Epidermal melanocyte (primary cell): ENCODE measurements at regions not wholly inside any gene's neighbourhood (a gene's known extent, or its start where the extent isn't known, plus 50 kb on each side); places are given as distances from the start of the nearest gene placed in this dataset.
"Not testable (repeated sequence)": the region's sequence is repeated elsewhere in the genome, so short reads cannot be mapped to it uniquely, and the experiment has no call there.

Experiments used
- DNase-seq: peaks from one replicate; pipeline ENCODE4 v3.0.0; 2011; ENCODE audit warnings: low spot score; ENCODE audit not compliant: insufficient read length

- not testable (repeated sequence) for DNase-seq
Observed at GRCh38 chr18:24624421-24624820, 164.0 kb downstream of the HRH4 start.

- DNase-seq = no peak
Observed at GRCh38 chr18:24627644-24628315, 167.3 kb downstream of the HRH4 start.

DNA sequence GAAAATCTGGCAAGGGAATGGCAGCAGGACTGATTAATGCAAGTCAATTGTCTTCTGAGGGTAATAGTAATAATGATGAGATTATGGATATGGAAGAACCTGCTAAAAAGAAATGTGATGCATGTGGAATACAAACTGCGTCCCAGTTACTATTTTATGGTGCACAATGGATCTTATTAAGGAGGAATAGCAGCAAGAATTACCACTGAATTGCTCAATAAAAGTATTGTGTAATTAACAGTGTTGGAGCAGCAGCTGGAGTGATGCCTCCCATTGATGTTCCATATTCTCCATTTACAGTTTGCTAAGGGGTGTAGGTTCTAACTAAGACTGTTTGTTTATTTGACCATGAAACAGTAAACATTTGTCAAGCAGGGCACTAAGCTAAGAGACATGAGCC lies 167.9 kb downstream of the HRH4 start:
- DNase-seq = no peak

DNA sequence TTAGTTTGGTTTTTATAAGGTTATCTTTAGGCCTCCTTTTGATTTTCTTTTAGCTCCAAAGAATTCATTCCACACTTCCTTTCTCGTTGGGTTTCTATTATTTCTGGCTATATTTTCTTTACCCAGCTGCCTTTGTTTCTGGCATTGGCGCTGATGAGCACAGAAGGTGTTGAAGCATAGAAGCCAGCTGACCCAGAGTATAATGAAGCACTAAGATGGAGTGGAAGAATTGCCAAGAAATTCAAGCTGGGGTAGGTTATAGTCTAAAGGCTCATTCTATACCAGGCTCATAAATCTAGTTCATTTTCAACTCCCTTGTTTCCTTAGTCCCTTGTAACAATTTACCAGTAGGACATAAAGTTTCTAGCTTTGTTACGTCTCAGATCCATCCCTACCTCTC lies 169.5 kb downstream of the HRH4 start:
- DNase-seq = no peak

GRCh38 chr18:24630346-24630880 lies 170.0 kb downstream of the HRH4 start:
- no peak for DNase-seq

- DNase-seq = no peak
Observed at GRCh38 chr18:24631243-24632025, 171.0 kb downstream of the HRH4 start.

- DNase-seq = no peak
Observed at GRCh38 chr18:24632158-24632988, 171.9 kb downstream of the HRH4 start.

DNA sequence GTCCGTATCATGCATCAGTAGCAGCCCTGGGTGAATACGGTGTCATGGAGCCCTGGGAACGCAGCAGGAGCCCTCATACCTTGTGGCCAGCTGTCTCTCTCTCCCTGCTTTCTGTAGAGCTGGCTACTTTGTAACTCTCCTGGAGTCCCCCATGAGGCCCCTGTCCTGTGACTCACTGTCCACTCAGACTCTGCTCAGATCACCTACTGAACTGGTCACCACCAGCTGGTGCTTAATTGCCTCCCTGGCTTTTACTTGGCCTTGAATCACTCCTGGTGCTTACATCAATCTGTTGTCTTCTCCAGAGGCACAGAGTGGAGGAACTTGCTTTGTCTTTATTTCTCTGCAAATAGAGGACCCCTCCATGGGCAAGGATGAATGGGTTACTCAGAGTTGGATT lies 172.7 kb downstream of the HRH4 start:
- DNase-seq = no peak

DNA sequence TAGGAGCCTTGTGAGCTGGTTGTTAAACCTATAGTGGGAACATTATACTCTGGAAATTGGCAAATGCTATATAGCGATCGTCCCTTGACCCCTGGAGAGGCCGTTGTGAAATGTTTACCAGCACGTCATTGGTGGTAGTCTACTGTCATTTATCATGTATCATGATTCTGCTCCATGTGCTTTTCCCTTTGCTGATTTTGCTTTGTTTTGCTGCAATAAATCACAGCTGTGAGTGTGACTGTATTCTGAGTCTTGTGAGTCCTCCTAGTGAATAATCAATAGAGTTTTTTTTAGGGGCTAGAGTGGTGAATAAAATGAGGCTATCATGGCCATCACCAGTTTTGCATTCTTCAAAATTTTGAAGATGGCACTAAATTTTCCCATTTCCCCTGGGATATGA lies 189.1 kb downstream of the HRH4 start:
- DNase-seq = no peak

GRCh38 chr18:24651434-24651833 lies 191.0 kb downstream of the HRH4 start:
- no peak for DNase-seq

DNA sequence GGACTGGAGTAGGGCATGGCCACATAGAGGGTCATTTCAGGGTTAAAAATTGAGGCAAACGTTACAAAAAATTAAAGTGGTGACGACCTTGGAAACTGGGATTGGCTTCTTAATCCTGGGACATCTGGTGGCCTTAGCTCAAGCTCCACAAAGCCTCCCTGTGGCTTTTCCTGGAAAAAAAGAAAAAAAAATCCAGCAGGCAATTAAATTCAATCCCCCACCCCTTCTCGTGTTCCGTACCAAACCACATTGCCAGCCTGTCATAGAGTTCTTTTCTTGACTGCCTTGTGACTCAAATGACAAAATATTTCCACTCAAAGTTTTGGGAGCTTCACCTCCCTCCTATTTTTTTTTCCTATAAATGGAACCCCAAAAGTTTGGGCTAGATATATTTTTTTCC lies 195.6 kb downstream of the HRH4 start:
- DNase-seq = no peak

- no peak for DNase-seq
Observed at GRCh38 chr18:24656551-24657443, 196.4 kb downstream of the HRH4 start.

GRCh38 chr18:24657444-24657842 lies 197.0 kb downstream of the HRH4 start:
- no peak for DNase-seq

GRCh38 chr18:24658302-24658701 lies 197.9 kb downstream of the HRH4 start:
- DNase-seq = no peak

- no peak for DNase-seq
Observed at GRCh38 chr18:24659827-24660720, 199.6 kb downstream of the HRH4 start.

GRCh38 chr18:24660956-24661355 lies 200.5 kb downstream of the HRH4 start:
- DNase-seq = no peak

DNA sequence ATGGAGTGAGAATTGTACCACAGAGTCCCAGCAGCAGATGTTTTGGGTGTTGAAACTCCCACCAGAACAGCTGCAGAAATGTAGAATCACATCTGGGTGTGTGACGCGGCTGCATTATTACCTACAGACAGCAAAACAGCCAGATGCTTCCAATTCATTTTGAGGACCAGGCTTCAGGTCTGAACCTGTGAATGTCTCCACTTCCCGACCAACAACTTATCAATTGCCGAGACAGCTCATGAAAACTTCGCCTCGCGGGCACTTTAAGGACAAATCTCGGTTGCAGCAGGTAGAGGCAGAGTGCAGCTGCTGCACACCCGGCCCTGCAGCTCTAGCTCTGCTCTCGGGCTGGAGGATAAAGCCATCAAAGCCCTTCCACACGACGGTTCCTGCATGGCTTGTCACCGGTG lies 202.0 kb downstream of the HRH4 start:
- no peak for DNase-seq

DNA sequence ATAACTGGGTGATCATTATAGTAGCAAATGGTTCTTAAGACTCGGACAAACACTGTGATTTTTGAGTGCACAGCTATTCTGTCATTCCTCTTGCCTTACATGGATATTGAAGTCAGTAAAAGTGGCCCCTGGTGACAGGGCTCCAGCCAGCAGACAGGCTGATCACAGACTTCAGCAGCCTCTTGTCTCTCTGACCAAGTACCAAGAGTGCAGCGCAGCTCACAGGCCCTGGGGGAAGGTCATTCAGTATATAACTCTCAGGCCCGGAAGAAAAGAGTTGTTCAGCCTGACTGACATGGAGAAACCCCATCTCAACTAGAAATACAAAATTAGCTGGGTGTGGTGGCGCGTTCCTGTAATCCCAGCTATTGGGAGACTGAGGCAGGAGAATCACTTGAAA lies 202.6 kb downstream of the HRH4 start:
- no peak for DNase-seq

DNA sequence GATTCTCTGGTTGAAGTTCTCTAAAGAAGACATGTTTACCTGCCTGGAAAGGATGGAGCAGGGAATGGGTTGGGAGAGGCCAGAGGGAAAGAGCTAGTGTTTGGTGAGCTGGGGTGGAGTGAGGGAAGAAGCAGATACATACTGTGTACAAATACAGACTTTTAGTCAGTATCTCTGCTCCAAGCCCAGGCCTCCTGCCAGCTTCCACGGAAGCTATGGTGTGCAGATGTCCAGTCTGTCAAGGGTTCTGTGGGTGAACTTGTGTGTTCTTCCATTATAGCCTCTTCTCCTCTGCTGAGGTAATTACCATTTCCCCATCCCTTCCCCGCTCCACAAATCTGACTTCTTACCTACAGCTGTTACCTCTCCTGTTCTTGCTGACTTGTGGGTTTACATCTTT lies 208.6 kb downstream of the HRH4 start:
- no peak for DNase-seq

DNA sequence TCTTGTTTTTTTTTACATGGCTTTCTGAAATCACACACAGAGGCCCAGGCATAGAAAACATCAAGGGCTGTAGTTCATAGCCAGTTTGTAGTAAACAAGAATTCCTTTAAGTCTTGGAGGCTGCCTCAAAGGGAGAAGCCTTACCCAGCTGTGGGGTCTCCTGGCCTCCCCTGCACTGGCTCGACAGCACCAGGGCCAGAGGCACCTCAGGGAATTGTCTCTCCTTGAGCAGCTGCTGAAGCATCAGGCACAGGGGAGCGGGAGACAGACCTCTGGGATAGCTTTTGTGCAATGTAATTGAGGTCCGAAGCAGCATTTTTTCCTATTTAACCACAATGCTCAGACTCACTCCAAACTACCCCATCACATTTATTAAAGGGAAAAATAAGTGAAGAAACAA lies 209.1 kb downstream of the HRH4 start:
- no peak for DNase-seq
